MM.1S (cell line): ENCODE measurements at regions not wholly inside any gene's neighbourhood (a gene's known extent, or its start where the extent isn't known, plus 50 kb on each side); places are given as distances from the start of the nearest gene placed in this dataset.

ENCODE experiments used
- DNase-seq: peaks from one replicate; pipeline ENCODE4 v3.0.0-alpha.2; 2015
- H2AFZ ChIP-seq: fragments of 300-600 bp; sonication (generic); 2 replicates; pipeline ENCODE4 v1.6.0; 2016; ENCODE audit warnings: antibody characterized with exemption, low read length
- H3F3A ChIP-seq: fragments of 300-600 bp; sonication (generic); 2 replicates; pipeline ENCODE4 v1.6.1; 2016; ENCODE audit warnings: mild to moderate bottlenecking, antibody characterized with exemption, low read length, moderate library complexity, mixed read lengths; ENCODE audit not compliant: insufficient read depth
- H3K27ac ChIP-seq: fragments of 300-600 bp; sonication (generic); 2 replicates; pipeline ENCODE4 v1.5.1; 2016; ENCODE audit warnings: mild to moderate bottlenecking, low read length
- H3K27me3 ChIP-seq: fragments of 300-600 bp; sonication (generic); replicated peaks from 2 replicates; pipeline ENCODE4 v1.6.0; 2016; ENCODE audit warnings: low read length; ENCODE audit not compliant: insufficient read depth
- H3K36me3 ChIP-seq: fragments of 300-600 bp; sonication (generic); replicated peaks from 2 replicates; pipeline ENCODE4 v1.6.1; 2016; ENCODE audit warnings: mild to moderate bottlenecking, low read length, mixed read lengths; ENCODE audit not compliant: insufficient read depth
- H3K4me1 ChIP-seq: fragments of 300-600 bp; sonication (generic); 2 replicates; pipeline ENCODE4 v1.6.1; 2016; ENCODE audit warnings: low read length, mixed read lengths
- H3K4me2 ChIP-seq: fragments of 300-600 bp; sonication (generic); 2 replicates; pipeline ENCODE4 v1.6.0; 2016; ENCODE audit warnings: low read depth, low read length
- H3K4me3 ChIP-seq: fragments of 300-600 bp; sonication (generic); 2 replicates; pipeline ENCODE4 v1.5.1; 2016; ENCODE audit warnings: low read length, mixed read lengths
- H3K79me2 ChIP-seq: fragments of 300-600 bp; sonication (generic); 2 replicates; pipeline ENCODE4 v1.6.1; 2016; ENCODE audit warnings: mixed run types, low read length, mixed read lengths
- H3K9ac ChIP-seq: fragments of 300-600 bp; sonication (generic); 2 replicates; pipeline ENCODE4 v1.6.1; 2016; ENCODE audit warnings: low read length, mixed read lengths
- H3K9me2 ChIP-seq: fragments of 300-600 bp; sonication (generic); replicated peaks from 2 replicates; pipeline ENCODE4 v1.6.1; 2016; ENCODE audit warnings: mild to moderate bottlenecking, low read length, mixed read lengths; ENCODE audit not compliant: insufficient read depth
- H3K9me3 ChIP-seq: fragments of 300-600 bp; sonication (generic); replicated peaks from 2 replicates; pipeline ENCODE4 v1.6.1; 2016; ENCODE audit warnings: mild to moderate bottlenecking, low read length, mixed read lengths; ENCODE audit not compliant: insufficient read depth
- H4K20me1 ChIP-seq: fragments of 300-600 bp; sonication (generic); 2 replicates; pipeline ENCODE4 v1.6.1; 2016; ENCODE audit warnings: mild to moderate bottlenecking, low read length, moderate library complexity, mixed read lengths; ENCODE audit not compliant: insufficient read depth
- CTCF ChIP-seq: fragments of 300-600 bp; sonication (generic); IDR thresholded peaks from 2 replicates; pipeline ENCODE4 v1.5.1; 2016; ENCODE audit warnings: antibody characterized with exemption, low read length, mixed read lengths
- EZH2 ChIP-seq: fragments of 300-600 bp; sonication (generic); optimal IDR thresholded peaks from 2 replicates; pipeline ENCODE3; 2017; ENCODE audit warnings: low read depth, mild to moderate bottlenecking, antibody characterized with exemption, low read length, mixed read lengths
- EZH2phosphoT487 ChIP-seq: fragments of 300-600 bp; sonication (generic); IDR thresholded peaks from 2 replicates; pipeline ENCODE4 v1.6.1; 2018; ENCODE audit warnings: antibody characterized with exemption, low read length

- DNase-seq, result no peak
- H3K4me1 ChIP-seq, result peaks cover 11% of the 10 kb centered on the region
- H3K79me2 ChIP-seq, result no peaks in the 10 kb centered on the region
- no peaks in the 10 kb centered on the region for H4K20me1 ChIP-seq
- H3K36me3 ChIP-seq, result no peaks in the 10 kb centered on the region
- H3K27ac ChIP-seq, result no peak overlapping the region
- H3K4me2 ChIP-seq, result no peak overlapping the region
- H3K4me3 ChIP-seq, result no peak overlapping the region
- no peak for TF ChIP-seq CTCF
- TF ChIP-seq EZH2, result no peak
- no peak for TF ChIP-seq EZH2phosphoT487
- no peaks in the 10 kb centered on the region for H3K9me2 ChIP-seq
- H3K27me3 ChIP-seq, result no peaks in the 10 kb centered on the region
- no peak overlapping the region for H2AFZ ChIP-seq
- H3F3A ChIP-seq, result no peaks in the 10 kb centered on the region
- no peaks in the 10 kb centered on the region for H3K9me3 ChIP-seq
- no peak overlapping the region for H3K9ac ChIP-seq
These were observed 107.8 kb upstream of the VAV3 start for GRCh38 chr1:108072776-108073175.

- no peaks in the 10 kb centered on the region for H4K20me1 ChIP-seq
- TF ChIP-seq EZH2, result no peak
- no peaks in the 10 kb centered on the region for H3F3A ChIP-seq
- no peak overlapping the region for H3K4me3 ChIP-seq
- no peaks in the 10 kb centered on the region for H3K9me3 ChIP-seq
- no peaks in the 10 kb centered on the region for H3K27me3 ChIP-seq
- H3K9me2 ChIP-seq, result no peaks in the 10 kb centered on the region
- no peak overlapping the region for H2AFZ ChIP-seq
- no peaks in the 10 kb centered on the region for H3K36me3 ChIP-seq
- no peak for DNase-seq
- no peak overlapping the region for H3K27ac ChIP-seq
- no peak overlapping the region for H3K9ac ChIP-seq
- no peaks in the 10 kb centered on the region for H3K79me2 ChIP-seq
- 0 out of 2 replicates have a peak, but pooled peaks cover 6% of the 10 kb centered on the region for H3K4me1 ChIP-seq
- H3K4me2 ChIP-seq, result no peak overlapping the region
These were observed 107.2 kb upstream of the VAV3 start for GRCh38 chr1:108072212-108072611.

GRCh38 chr1:108071601-108072000 lies 106.6 kb upstream of the VAV3 start:
- 0 out of 2 replicates have a peak, but pooled peaks cover 6% of the 10 kb centered on the region for H3K4me1 ChIP-seq
- H3K9me3 ChIP-seq, result no peaks in the 10 kb centered on the region
- H3K27me3 ChIP-seq, result no peaks in the 10 kb centered on the region
- no peak overlapping the region for H2AFZ ChIP-seq
- H3K4me3 ChIP-seq, result no peak overlapping the region
- no peak for DNase-seq
- no peaks in the 10 kb centered on the region for H4K20me1 ChIP-seq
- no peaks in the 10 kb centered on the region for H3K9me2 ChIP-seq
- H3F3A ChIP-seq, result no peaks in the 10 kb centered on the region
- H3K9ac ChIP-seq, result no peak overlapping the region
- TF ChIP-seq CTCF (no peak), EZH2phosphoT487 (no peak), EZH2 (no peak)
- H3K79me2 ChIP-seq, result no peaks in the 10 kb centered on the region
- H3K36me3 ChIP-seq, result no peaks in the 10 kb centered on the region
- H3K27ac ChIP-seq, result no peak overlapping the region
- H3K4me2 ChIP-seq, result no peak overlapping the region

- Histone ChIP-seq H3K9me3 (no peaks in the 10 kb centered on the region), H3K9me2 (no peaks in the 10 kb centered on the region), H3K79me2 (no peaks in the 10 kb centered on the region), H3K4me2 (no peak overlapping the region), H3K27ac (no peak overlapping the region), H3K36me3 (no peaks in the 10 kb centered on the region), H3K9ac (no peak overlapping the region), H3F3A (no peaks in the 10 kb centered on the region), H3K4me3 (no peak overlapping the region), H3K27me3 (no peaks in the 10 kb centered on the region), H4K20me1 (no peaks in the 10 kb centered on the region), H3K4me1 (0 out of 2 replicates have a peak, but pooled peaks cover 6% of the 10 kb centered on the region), H2AFZ (no peak overlapping the region)
- DNase-seq, result no peak
- no peak for TF ChIP-seq CTCF
- no peak for TF ChIP-seq EZH2
- no peak for TF ChIP-seq EZH2phosphoT487
These were observed 105.7 kb upstream of the VAV3 start for GRCh38 chr1:108070662-108071061.
